ENCODE measurements at regions not wholly inside any gene's neighbourhood (a gene's known extent, or its start where the extent isn't known, plus 50 kb on each side); places are given as distances from the start of the nearest gene placed in this dataset.
"Not testable (repeated sequence)": the region's sequence is repeated elsewhere in the genome, so short reads cannot be mapped to it uniquely, and the experiment has no call there.

DNA sequence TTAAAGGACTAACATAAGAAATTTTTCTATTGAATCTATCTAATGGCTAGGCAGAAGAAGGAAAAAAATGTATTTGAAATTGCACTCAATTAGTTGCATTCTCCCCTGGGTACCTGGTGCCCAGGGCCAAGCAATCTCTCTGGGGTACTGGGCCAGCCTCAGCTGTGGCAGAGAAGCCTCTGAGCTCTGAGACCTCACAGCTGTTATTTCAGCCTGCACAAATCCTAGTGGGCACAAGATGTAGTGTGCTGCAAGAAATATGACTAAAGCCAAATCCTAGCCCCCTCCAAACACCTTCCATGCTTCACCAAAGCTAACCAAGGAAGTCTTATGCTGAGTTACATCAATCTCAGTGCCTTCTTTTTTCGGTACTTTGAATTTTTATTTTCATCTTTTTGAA is 478.4 kb downstream of the STK39 start:
- DNase-seq (ENCODE audit: low read depth): no peak
- in situ Hi-C loops (cut with HindIII; ENCODE audit: low pct_unique_long_range_greater_than_20kb, low sequenced_read_pairs): no loop called here

- DNase-seq (ENCODE audit: low read depth): no peak
- in situ Hi-C loops (cut with HindIII; ENCODE audit: low pct_unique_long_range_greater_than_20kb, low sequenced_read_pairs): no loop called here
Measured at GRCh38 chr2:167767830-167768229, 479.6 kb downstream of the STK39 start.

GRCh38 chr2:167764772-167765341 is 482.5 kb downstream of the STK39 start:
- in situ Hi-C loops (cut with HindIII; ENCODE audit: low pct_unique_long_range_greater_than_20kb, low sequenced_read_pairs): no loop called here
- no peak for DNase-seq (ENCODE audit: low read depth)

DNA sequence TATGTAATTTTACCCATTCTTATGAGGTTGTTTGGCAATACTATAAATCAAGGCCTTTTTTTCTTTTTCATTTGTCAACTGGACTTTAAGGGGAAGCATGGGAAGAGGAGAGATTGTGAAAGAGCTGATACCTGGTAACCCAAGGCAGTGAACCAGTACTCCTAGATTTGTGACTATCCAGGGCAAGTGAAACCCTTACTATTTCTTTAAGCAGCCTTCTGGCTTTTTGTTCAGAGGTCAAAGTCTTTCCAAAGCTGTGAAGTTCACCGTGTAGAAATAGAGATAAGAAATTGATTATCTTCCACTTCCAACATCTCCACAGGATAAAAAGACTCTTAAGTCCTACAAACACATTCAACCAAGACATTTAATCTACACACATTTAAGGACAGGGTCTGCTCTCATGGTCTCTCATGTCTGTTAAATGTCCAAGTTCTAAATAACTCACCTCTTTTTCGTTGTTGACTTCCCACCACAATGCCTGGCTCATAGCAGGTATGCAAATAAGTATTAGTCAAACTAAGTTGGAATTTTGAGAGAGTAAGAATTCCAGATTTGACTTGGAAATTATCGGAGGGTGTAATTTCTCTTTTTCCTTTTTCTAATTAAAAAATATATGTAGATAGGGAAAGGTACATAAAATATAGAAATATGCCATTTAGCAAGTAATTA is 485.8 kb downstream of the STK39 start:
- DNase-seq (ENCODE audit: low read depth): no peak
- in situ Hi-C loops (cut with HindIII; ENCODE audit: low pct_unique_long_range_greater_than_20kb, low sequenced_read_pairs): no loop called here

DNA sequence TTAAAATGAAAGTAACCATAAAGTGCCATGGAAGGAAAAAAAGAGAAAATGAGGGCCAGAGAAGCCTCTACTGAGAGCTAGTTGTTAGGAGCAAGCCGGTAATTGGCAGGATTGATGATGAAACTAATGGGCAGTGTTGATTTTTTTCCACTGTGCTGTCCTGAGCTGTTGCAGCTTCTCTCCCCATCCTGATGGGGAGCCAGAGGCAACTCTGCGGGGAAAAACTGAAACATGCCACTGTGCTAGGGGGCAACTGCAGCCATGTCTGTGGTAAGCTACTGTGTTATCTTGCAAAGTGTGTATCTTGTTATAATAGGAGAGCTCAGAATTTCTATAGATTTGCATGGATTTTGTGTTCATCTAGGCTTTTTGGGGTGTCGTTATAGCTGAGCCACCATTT is 487.9 kb downstream of the STK39 start:
- in situ Hi-C loops (cut with HindIII; ENCODE audit: low pct_unique_long_range_greater_than_20kb, low sequenced_read_pairs): no loop called here
- no peak for DNase-seq (ENCODE audit: low read depth)

DNA sequence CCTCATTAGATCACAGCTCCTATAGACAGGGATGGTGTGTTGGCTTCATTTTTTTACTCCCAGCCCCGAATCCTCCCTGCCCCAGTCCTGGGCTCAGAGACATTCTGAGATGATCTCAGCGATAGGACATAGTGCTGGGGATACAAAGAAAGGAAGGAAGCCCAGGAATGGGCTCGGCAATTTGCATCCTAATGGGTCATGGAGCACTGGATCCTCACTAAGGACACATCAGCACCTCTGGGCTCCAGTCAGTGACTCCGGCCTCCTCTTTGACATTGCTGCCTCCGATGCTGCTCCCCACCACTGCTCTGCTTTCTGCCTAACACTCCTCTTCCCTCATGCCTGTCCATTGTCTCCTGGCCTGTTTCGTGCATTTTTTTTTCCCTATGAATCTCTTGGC is 489.1 kb downstream of the STK39 start:
- no peak for DNase-seq (ENCODE audit: low read depth)
- in situ Hi-C loops (cut with HindIII; ENCODE audit: low pct_unique_long_range_greater_than_20kb, low sequenced_read_pairs): no loop called here

- in situ Hi-C loops (cut with HindIII; ENCODE audit: low pct_unique_long_range_greater_than_20kb, low sequenced_read_pairs): no loop called here
- DNase-seq (ENCODE audit: low read depth): no peak
Measured at GRCh38 chr2:167756446-167756845, 490.9 kb downstream of the STK39 start.

DNA sequence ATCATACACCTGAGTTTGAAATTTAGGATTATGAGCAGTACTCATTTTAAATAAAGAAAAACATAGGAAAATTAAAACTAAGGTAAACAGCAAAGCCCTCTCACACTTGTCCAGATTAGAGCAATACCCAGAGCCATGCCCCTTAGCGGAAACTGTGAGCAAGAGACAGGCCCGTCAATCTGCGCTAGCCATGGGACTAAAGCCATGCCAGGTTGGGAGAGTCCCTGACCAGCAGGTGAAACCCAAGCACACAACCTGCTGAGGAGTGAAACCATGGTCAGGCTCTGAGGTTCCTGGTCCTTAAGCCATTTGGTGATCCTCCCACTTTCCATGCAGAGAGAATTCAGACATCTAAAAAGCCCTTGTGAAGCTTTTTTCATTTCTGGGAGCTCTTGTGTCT is 494.3 kb downstream of the STK39 start:
- in situ Hi-C loops (cut with HindIII; ENCODE audit: low pct_unique_long_range_greater_than_20kb, low sequenced_read_pairs): no loop called here
- no peak for DNase-seq (ENCODE audit: low read depth)

GRCh38 chr2:167752734-167753133 is 494.7 kb downstream of the STK39 start:
- in situ Hi-C loops (cut with HindIII; ENCODE audit: low pct_unique_long_range_greater_than_20kb, low sequenced_read_pairs): no loop called here
- no peak for DNase-seq (ENCODE audit: low read depth)

DNA sequence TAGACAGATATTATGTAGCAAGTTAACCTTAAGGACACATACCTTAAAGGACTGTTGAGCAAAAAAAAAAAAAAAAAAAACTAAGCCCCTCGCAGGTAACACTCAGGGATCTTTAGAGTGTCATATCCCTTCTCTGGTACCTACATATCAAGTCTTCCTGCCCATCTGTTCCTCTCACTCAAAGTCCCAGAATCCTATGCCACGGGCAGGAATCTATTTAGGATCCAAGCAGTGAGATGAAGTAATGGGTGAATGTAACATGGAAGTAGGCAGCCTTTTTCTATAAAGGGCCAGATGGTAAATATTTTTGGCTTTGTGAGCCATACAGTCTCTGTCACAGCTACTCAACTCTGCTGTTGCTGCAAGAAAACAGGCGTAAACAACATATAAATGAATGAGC is 496.7 kb downstream of the STK39 start:
- no peak for DNase-seq (ENCODE audit: low read depth)
- in situ Hi-C loops (cut with HindIII; ENCODE audit: low pct_unique_long_range_greater_than_20kb, low sequenced_read_pairs): no loop called here

DNA sequence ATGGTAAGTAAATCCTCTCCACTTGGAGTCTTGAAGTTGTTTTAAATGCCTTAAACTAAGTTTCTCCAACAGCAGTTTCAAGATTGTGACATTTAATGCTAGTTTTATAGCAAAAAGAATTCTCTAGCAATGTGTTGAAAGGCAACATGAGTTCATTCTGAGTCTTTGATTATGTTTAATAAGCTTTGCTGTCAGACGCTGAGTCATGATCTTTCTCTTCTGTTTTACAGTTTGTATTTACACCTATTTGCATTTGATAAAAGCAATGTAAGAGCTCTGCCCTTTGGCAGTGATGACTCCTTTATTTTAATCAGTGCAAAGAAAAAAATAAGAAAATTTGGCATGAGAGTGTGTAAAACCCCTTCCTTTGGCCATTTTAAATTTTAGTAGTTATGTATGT is 497.7 kb downstream of the STK39 start:
- in situ Hi-C loops (cut with HindIII; ENCODE audit: low pct_unique_long_range_greater_than_20kb, low sequenced_read_pairs): no loop called here
- peak; percentile 12 for DNase-seq (ENCODE audit: low read depth)

GRCh38 chr2:167749016-167749415 is 498.4 kb downstream of the STK39 start:
- in situ Hi-C loops (cut with HindIII; ENCODE audit: low pct_unique_long_range_greater_than_20kb, low sequenced_read_pairs): no loop called here
- DNase-seq (ENCODE audit: low read depth): peak; percentile 51

DNA sequence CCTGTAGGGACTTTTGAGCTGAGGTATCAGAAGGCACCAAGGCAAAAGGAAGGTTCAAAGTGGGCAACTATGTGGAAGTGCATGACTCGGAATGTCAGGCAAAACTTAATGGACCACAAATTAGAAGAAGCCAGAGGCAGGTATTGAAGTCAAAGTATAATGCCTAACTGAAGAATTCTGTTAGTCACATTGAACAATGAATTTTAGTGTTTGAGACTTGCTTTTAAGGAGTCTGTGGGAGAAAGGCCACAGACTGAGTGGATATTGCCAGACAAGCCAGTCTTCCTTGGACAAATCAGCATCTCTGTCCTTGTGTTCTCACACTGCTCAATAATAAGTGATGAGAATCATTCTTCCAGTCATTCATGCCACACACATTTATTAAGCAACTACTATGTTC is 498.9 kb downstream of the STK39 start:
- in situ Hi-C loops (cut with HindIII; ENCODE audit: low pct_unique_long_range_greater_than_20kb, low sequenced_read_pairs): no loop called here
- DNase-seq (ENCODE audit: low read depth): no peak

DNA sequence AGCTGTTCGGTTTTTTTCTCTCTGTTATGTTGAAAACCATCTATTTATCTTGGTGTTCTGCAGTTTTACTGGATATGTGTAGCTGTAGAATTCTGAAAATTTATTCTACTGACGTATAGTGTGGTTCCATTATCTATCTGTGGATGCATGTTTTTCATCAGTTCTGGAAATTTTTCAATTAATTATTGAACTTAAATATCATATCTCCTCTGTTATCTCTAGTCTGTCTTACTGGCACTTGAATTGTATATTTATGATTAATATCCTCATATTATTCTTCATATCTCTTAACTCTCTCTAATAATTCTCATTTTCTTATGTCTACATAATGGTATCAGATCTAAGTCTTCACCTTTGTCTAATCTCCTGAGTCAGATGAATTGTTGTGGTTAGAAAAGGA is 501.7 kb downstream of the STK39 start:
- in situ Hi-C loops (cut with HindIII; ENCODE audit: low pct_unique_long_range_greater_than_20kb, low sequenced_read_pairs): no loop called here
- DNase-seq (ENCODE audit: low read depth): no peak

- DNase-seq (ENCODE audit: low read depth); in situ Hi-C loops (cut with HindIII; ENCODE audit: low pct_unique_long_range_greater_than_20kb, low sequenced_read_pairs): not testable (repeated sequence)
Measured at GRCh38 chr2:167739921-167740320, 507.5 kb downstream of the STK39 start.

DNA sequence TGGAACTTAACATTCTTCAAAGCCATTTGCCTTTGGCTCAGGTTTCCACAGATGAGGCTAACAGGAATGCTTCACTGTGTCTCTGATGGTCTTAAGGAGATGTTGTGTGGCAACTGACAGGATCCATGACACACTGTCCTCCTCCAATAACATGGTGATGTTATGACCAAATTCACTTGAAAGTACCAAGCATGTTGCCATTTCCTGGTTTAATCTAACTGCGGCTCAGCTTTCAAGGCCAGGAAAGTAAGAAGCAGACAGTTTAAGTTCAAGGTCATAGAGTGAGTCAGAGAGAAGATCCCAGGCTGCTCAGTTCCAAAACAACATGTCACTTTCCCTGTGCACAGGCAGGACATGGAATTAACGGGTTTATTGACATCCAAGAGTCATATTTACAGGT is 513.6 kb downstream of the STK39 start:
- in situ Hi-C loops (cut with HindIII; ENCODE audit: low pct_unique_long_range_greater_than_20kb, low sequenced_read_pairs): no loop called here

DNA sequence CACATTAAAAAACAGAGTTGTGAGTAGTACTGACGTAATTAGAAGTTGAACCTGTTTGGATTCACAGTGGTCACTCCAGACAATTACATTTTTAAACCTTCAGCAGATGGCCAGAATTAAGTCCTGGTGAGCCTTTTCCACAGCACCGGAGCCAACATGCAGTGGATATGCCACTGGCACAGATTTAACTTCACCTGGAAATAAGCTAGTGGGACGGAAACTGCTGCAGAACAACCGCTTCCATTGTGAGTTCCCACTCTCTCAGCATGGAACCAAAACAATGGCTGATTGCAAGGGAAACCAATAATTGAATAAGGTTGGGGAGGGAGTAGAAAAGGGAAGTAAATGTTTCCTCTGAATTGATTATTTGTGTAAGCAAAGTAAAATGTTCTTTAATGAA is 515.1 kb downstream of the STK39 start:
- DNase-seq (ENCODE audit: low read depth): no peak
- in situ Hi-C loops (cut with HindIII; ENCODE audit: low pct_unique_long_range_greater_than_20kb, low sequenced_read_pairs): no loop called here

More for the DNA sequence above, 513.6 kb downstream of the STK39 start:
- DNase-seq (ENCODE audit: low read depth): no peak

DNA sequence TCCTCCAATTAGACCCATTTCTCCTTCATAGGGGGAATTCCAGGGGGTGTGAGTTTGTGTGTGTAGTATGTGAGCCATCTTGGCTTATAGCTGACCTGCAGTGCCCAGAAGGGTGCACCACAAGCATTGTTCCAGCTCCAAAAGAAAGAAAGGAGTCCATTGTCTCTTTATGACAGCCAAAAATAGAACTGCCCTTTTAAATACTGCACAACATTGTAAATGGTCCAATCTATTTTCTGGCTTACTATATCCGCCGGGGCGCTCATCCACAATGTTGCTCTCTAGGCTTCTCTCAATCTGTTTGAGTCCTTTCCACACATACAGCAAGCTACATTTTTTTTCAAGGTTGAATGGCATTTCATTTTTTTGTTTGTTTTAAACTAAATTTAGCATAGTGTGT is 517.5 kb downstream of the STK39 start:
- no peak for DNase-seq (ENCODE audit: low read depth)
- in situ Hi-C loops (cut with HindIII; ENCODE audit: low pct_unique_long_range_greater_than_20kb, low sequenced_read_pairs): no loop called here

DNA sequence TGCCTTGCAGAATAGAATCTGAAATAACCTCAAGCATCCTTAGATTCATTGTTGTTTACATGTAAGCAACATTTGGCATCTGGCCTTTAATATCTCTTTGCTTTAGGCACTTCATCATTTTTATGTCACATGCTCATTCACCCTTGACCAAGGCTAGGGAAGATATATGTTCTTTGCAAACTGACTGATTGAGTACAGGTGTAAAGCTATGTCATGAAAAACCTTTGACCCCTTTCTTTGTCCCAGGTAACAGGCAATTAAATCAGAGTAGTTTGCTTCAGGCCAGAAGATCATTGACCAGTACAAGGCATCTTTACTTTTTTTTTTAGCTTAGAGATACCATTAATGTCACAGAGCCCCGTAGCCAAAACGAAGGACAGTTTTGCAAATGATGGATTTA is 520.6 kb downstream of the STK39 start:
- in situ Hi-C loops (cut with HindIII; ENCODE audit: low pct_unique_long_range_greater_than_20kb, low sequenced_read_pairs): no loop called here
- no peak for DNase-seq (ENCODE audit: low read depth)

DNA sequence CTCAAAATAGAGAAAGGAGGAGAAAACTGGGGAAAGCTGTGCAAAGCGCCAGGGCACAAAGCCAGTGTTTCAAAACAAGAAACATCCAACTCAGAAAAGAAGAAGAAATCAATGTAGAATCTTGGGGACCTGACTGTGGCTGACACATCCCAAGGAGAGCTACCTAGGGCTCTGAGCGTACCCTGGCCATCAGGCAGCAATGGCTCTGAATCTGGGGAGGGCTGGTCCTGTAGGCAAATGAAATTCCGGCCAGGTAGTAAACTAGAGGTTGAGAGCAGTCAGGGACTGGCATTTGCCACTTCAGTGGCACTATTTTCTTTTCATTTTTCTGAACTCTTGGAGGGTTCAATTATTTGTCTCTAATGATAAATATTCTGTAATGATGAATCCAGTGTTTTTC is 525.8 kb downstream of the STK39 start:
- DNase-seq (ENCODE audit: low read depth): no peak
- in situ Hi-C loops (cut with HindIII; ENCODE audit: low pct_unique_long_range_greater_than_20kb, low sequenced_read_pairs): no loop called here
